Upper lobe of right lung (tissue), 1 donor: ENCODE measurements at regions not wholly inside any gene's neighbourhood (a gene's known extent, or its start where the extent isn't known, plus 50 kb on each side); places are given as distances from the start of the nearest gene placed in this dataset.

ENCODE experiments used
- ATAC-seq: fragments of 200-7000 bp; cut with Tn5 transposase; one replicate; pipeline ENCODE4 v1.9.1; 2020; ENCODE audit warnings: mild to moderate bottlenecking, moderate library complexity
- DNase-seq: peaks from one replicate; pipeline ENCODE4 v3.0.0-alpha.2; 2020
- H3K27ac ChIP-seq: fragments of 200-600 bp; one replicate; pipeline ENCODE4 v1.8.0; 2022
- H3K27me3 ChIP-seq: fragments of 200-600 bp; one replicate; pipeline ENCODE4 v1.8.0; 2022; ENCODE audit warnings: mild to moderate bottlenecking
- H3K36me3 ChIP-seq: fragments of 200-600 bp; one replicate; pipeline ENCODE4 v1.8.0; 2022
- H3K4me1 ChIP-seq: fragments of 200-600 bp; one replicate; pipeline ENCODE4 v1.8.0; 2022
- H3K4me3 ChIP-seq: fragments of 200-600 bp; one replicate; pipeline ENCODE4 v1.8.0; 2022; ENCODE audit warnings: mild to moderate bottlenecking
- H3K9me3 ChIP-seq: fragments of 200-600 bp; one replicate; pipeline ENCODE4 v1.8.0; 2022
- CTCF ChIP-seq: fragments of 200-600 bp; IDR thresholded peaks from one replicate; pipeline ENCODE4 v1.8.0; 2022; ENCODE audit warnings: antibody characterized with exemption
- intact Hi-C: fragments of 100-400 bp; cut with DNase I; formaldehyde crosslinking; loops from one replicate; pipeline ENCODE4 v1.11.0; 2022
- donor health status: DM: no; HTN: yes; CAD: no; lungs with severe emphysema.

- no peak overlapping the region for H3K4me3 ChIP-seq
- ATAC-seq (no peak), DNase-seq (no peak)
- H3K27ac ChIP-seq, result no peak overlapping the region
- intact Hi-C loops, result no loop called here
- no peaks in the 10 kb centered on the region for H3K36me3 ChIP-seq
- no peaks in the 10 kb centered on the region for H3K4me1 ChIP-seq
- no peak for TF ChIP-seq CTCF
- H3K9me3 ChIP-seq, result no peaks in the 10 kb centered on the region
- H3K27me3 ChIP-seq, result no peaks in the 10 kb centered on the region
Measured at GRCh38 chr9:7859701-7860334, 60.2 kb upstream of the DMAC1 start.

- H3K4me1 ChIP-seq, result no peaks in the 10 kb centered on the region
- no peak for TF ChIP-seq CTCF
- H3K4me3 ChIP-seq, result no peak overlapping the region
- DNase-seq, result no peak
- no peak overlapping the region for H3K27ac ChIP-seq
- no peak for ATAC-seq
- no peaks in the 10 kb centered on the region for H3K36me3 ChIP-seq
- H3K27me3 ChIP-seq, result no peaks in the 10 kb centered on the region
- intact Hi-C loops, result no loop called here
- H3K9me3 ChIP-seq, result no peaks in the 10 kb centered on the region
Measured at GRCh38 chr9:7858166-7858565, 58.6 kb upstream of the DMAC1 start.

DNA sequence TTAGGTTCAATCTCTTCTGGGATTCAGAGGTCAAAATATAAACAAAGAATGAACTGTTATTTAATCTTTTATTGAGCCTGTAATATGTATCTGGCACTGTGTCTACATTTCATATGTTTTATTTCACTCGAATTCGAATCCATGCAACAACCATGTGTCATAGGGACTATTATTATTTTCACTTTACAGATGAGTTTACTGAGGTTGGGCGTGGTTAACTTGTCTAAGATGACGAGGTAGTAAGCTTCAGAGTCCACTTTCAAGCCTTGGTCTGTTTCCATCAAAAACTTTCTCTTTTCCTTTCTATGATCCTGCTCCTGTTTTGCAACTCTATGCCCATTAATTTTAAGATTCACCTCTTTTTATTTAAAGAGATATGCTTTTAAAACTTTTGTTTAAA lies 55.2 kb upstream of the DMAC1 start:
- ATAC-seq (no peak), DNase-seq (no peak)
- Histone ChIP-seq H3K36me3 (no peaks in the 10 kb centered on the region), H3K4me3 (no peak overlapping the region), H3K9me3 (no peaks in the 10 kb centered on the region), H3K27ac (no peak overlapping the region), H3K4me1 (no peaks in the 10 kb centered on the region), H3K27me3 (no peaks in the 10 kb centered on the region)
- intact Hi-C loops, result no loop called here
- TF ChIP-seq CTCF, result no peak
